ENCODE measurements at regions not wholly inside any gene's neighbourhood (a gene's known extent, or its start where the extent isn't known, plus 50 kb on each side); places are given as distances from the start of the nearest gene placed in this dataset.

- no peak for TF ChIP-seq CTCF (IDR thresholded peaks at IDR 0.05; ENCODE audit: low read depth, low read length, poor library complexity, severe bottlenecking)
- no peak for TF ChIP-seq EZH2phosphoT487 (IDR thresholded peaks at IDR 0.05; ENCODE audit: borderline replicate concordance, low read length)
Observed at GRCh38 chr3:158935846-158936245, 134.0 kb downstream of the MFSD1 start.

Data from DOHH2 (cell line).